ENCODE measurements at regions not wholly inside any gene's neighbourhood (a gene's known extent, or its start where the extent isn't known, plus 50 kb on each side); places are given as distances from the start of the nearest gene placed in this dataset.

GRCh38 chr4:22869235-22869634, 176.5 kb downstream of the GBA3 start:
- H3K4me3 ChIP-seq: no peak overlapping the region
- no peak for DNase-seq

More at GRCh38 chr4:22869235-22869634, 176.5 kb downstream of the GBA3 start:
- H3K27me3 ChIP-seq: no peaks in the 10 kb centered on the region
- no peaks in the 10 kb centered on the region for H3K9me3 ChIP-seq
- no peaks in the 10 kb centered on the region for H3K36me3 ChIP-seq

All from MG63 (cell line).